Colonic mucosa (tissue), 4 donors: ENCODE measurements at regions not wholly inside any gene's neighbourhood (a gene's known extent, or its start where the extent isn't known, plus 50 kb on each side); places are given as distances from the start of the nearest gene placed in this dataset.

ENCODE experiments used
- DNase-seq: peaks from one replicate; pipeline ENCODE4 v3.0.0-alpha.2; 2020
- H3K27ac ChIP-seq: fragments of 200-600 bp; one replicate; pipeline ENCODE4 v1.8.0; 2021
- H3K27me3 ChIP-seq: fragments of 200-600 bp; one replicate; pipeline ENCODE4 v1.8.0; 2021
- H3K36me3 ChIP-seq: fragments of 200-600 bp; one replicate; pipeline ENCODE4 v1.8.0; 2021
- H3K4me1 ChIP-seq: fragments of 200-600 bp; one replicate; pipeline ENCODE4 v1.8.0; 2021; ENCODE audit warnings: mild to moderate bottlenecking
- H3K4me3 ChIP-seq: fragments of 200-600 bp; one replicate; pipeline ENCODE4 v1.8.0; 2021
- H3K9ac ChIP-seq, 2 donors: one replicate each; pipeline ENCODE4 v1.7.0; 2013; ENCODE audit warnings: control low read depth in 2 of 2, low read depth in 2 of 2, low read length in 2 of 2
- H3K9me3 ChIP-seq: fragments of 200-600 bp; one replicate; pipeline ENCODE4 v1.8.0; 2021
- intact Hi-C: fragments of 100-400 bp; cut with DNase I; formaldehyde crosslinking; loops from one replicate; pipeline ENCODE4 v1.14.1; 2022
- TF ChIP-seq, protein P1 (sequence below): fragments of 200-600 bp; IDR thresholded peaks from one replicate; pipeline ENCODE4 v1.8.0; 2022; ENCODE audit warnings: antibody characterized with exemption, mild to moderate bottlenecking
- donor health status: healthy.
- donor health status: DM: no; HTN: no; CAD: no.
- donor health status: DM: no; HTN: no; CAD: no.

DNA sequence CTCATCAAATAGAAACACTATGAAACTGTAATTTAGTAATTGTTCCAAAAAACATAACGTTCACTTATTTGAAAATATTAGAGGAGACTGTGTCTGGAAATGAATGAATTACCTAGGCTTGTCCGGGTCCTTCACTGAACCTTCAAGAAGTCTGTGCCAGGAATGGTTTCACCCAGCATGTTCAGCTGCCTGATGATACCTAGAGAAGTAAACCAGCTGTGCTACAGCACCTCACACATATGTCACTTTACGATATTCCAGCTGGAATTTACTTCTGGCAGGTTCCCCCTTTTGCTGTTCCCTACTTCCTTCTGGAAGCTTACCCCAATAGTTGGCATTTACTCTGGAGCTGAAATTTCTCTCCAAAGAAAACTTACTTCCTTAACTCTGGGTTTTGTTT lies 906.5 kb downstream of the FAT4 start:
- Histone ChIP-seq H3K9ac (no peak overlapping the region), H3K4me3 (no peak overlapping the region), H3K9me3 (no peaks in the 10 kb centered on the region), H3K4me1 (no peaks in the 10 kb centered on the region), H3K36me3 (no peaks in the 10 kb centered on the region), H3K27me3 (no peaks in the 10 kb centered on the region), H3K27ac (no peak overlapping the region)
- no peak for DNase-seq
- TF ChIP-seq, protein P1, sequence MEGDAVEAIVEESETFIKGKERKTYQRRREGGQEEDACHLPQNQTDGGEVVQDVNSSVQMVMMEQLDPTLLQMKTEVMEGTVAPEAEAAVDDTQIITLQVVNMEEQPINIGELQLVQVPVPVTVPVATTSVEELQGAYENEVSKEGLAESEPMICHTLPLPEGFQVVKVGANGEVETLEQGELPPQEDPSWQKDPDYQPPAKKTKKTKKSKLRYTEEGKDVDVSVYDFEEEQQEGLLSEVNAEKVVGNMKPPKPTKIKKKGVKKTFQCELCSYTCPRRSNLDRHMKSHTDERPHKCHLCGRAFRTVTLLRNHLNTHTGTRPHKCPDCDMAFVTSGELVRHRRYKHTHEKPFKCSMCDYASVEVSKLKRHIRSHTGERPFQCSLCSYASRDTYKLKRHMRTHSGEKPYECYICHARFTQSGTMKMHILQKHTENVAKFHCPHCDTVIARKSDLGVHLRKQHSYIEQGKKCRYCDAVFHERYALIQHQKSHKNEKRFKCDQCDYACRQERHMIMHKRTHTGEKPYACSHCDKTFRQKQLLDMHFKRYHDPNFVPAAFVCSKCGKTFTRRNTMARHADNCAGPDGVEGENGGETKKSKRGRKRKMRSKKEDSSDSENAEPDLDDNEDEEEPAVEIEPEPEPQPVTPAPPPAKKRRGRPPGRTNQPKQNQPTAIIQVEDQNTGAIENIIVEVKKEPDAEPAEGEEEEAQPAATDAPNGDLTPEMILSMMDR = no peak
- intact Hi-C loops = no loop called here

DNA sequence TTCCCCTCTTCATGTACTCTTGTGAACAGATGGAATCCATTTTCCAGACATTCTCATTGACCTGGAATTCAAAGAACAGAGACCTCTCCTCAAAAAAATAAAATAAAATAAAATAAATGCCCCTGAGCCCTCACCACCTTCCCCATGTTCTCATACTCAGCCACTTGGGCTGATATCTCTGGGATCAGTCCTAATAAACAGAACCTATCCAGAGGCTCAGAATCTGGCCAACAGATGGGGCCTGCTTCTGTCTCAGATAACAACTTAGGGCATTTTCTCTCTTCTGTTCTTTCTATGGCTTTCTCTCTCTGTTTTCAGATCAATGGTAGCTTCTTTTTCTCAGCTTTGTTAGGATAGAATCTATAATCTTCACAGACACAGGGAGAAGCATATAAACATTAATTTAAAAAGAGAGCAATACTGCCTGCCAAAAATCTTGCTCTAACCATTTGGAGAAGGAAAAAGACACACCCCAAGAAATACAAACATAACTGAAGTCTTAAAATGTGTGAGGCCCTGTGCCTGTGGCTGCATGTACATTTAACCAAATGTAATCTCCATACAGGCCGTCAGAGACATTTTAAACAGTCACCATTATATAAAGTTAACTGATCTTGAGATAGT lies 907.1 kb downstream of the FAT4 start:
- Histone ChIP-seq H3K4me1 (no peaks in the 10 kb centered on the region), H3K9ac (no peak overlapping the region), H3K36me3 (no peaks in the 10 kb centered on the region), H3K27ac (no peak overlapping the region), H3K27me3 (no peaks in the 10 kb centered on the region), H3K9me3 (no peaks in the 10 kb centered on the region), H3K4me3 (no peak overlapping the region)
- TF ChIP-seq, protein P1 = no peak
- intact Hi-C loops = no loop called here
- DNase-seq = no peak

DNA sequence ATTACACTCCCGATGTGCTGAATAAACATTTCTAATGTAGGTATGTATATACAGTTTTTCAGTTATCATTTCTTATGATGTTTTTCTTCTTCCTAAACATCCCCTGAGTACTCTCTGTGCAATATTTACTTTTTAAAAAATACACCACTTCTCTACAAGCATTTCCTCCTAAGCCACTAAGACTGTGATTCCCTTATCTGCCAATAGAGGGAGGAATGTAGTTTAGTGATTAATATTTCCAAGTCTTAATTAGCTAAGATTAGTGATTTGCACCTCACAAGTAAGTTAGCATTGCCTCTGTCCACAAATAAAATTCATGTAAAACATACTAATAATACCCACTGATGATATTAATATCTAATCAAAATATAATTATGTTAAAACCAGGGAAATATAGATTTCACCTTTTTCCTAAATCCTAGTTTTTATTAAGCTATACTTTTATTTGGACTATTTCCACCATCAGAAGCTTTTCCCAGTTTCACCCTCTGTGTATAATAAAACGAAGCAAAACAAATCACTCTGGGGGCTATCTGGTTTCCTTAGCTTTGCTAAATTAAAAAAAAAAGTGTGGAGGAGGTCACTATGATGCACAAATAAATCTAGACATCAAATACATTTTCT lies 909.1 kb downstream of the FAT4 start:
- Histone ChIP-seq H3K27me3 (no peaks in the 10 kb centered on the region), H3K4me3 (no peak overlapping the region), H3K9me3 (no peaks in the 10 kb centered on the region), H3K36me3 (no peaks in the 10 kb centered on the region), H3K4me1 (no peaks in the 10 kb centered on the region), H3K9ac (no peak overlapping the region), H3K27ac (no peak overlapping the region)
- DNase-seq = no peak
- intact Hi-C loops = no loop called here
- TF ChIP-seq, protein P1 = no peak

DNA sequence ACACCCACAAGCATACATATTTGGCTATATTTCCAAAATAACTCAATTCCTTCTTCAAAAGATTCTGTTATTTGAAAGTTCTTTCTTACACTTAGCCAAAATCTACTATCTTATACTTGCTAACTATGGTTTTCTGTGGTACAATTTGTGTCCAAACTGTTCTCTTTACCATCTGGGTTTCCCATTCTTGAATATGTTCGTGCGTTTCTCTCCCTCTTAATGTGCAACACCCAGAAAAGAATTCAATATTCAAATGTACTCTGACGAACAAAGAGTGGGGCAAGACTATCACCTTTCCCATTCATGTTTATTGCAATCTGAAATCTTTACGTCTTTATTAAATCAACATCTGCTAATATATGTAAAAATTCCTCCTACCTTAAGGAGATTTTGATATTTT lies 912.7 kb downstream of the FAT4 start:
- no peaks in the 10 kb centered on the region for H3K9me3 ChIP-seq
- intact Hi-C loops = no loop called here
- no peak for DNase-seq
- H3K36me3 ChIP-seq = no peaks in the 10 kb centered on the region
- TF ChIP-seq, protein P1 = no peak
- H3K4me1 ChIP-seq = no peaks in the 10 kb centered on the region
- no peak overlapping the region for H3K4me3 ChIP-seq
- no peak overlapping the region for H3K27ac ChIP-seq
- no peaks in the 10 kb centered on the region for H3K27me3 ChIP-seq
- no peak overlapping the region for H3K9ac ChIP-seq

DNA sequence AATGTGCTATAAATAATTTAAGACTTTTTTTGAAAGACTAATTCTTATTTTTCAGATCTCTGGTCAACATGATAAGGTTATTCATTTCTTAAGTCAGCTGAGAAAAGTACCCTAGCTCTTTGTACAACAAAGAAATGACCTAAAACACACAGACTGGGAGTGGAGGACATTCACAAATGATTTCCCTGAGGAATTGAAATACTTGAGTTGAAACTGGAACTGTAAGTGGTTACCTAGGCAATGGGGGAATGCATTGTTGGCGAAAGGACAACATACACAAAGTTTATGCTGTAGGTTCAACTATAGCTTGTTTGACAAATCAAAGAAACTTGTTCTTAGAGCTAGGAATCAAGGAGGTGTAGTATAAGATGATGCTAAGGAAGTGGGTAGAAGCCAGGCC lies 915.5 kb downstream of the FAT4 start:
- TF ChIP-seq, protein P1 = no peak
- H3K9me3 ChIP-seq = no peaks in the 10 kb centered on the region
- H3K4me1 ChIP-seq = no peaks in the 10 kb centered on the region
- H3K36me3 ChIP-seq = no peaks in the 10 kb centered on the region
- H3K4me3 ChIP-seq = no peak overlapping the region
- H3K27ac ChIP-seq = no peak overlapping the region
- H3K9ac ChIP-seq = no peak overlapping the region
- intact Hi-C loops = no loop called here
- H3K27me3 ChIP-seq = no peaks in the 10 kb centered on the region
- no peak for DNase-seq
